WTC11 (cell line): ENCODE measurements at regions not wholly inside any gene's neighbourhood (a gene's known extent, or its start where the extent isn't known, plus 50 kb on each side); places are given as distances from the start of the nearest gene placed in this dataset.

Experiments used
- ATAC-seq: fragments of 200-7000 bp; cut with Tn5 transposase; 2 replicates; pipeline ENCODE4 v1.10.0; 2021; ENCODE audit warnings: mild to moderate bottlenecking, moderate library complexity
- CTCF ChIA-PET: fragments of 300-600 bp; sonication (Branson Sonifier 250); formaldehyde crosslinking; loops from one replicate; lab custom pipeline; 2021; ENCODE audit warnings: antibody characterized with exemption; lab: Charles Lee
- POLR2A ChIA-PET: fragments of 350-600 bp; sonication (Branson Sonifier 250); formaldehyde crosslinking; loops from one replicate; lab custom pipeline; 2021; ENCODE audit warnings: antibody characterized with exemption; lab: Charles Lee
- DNase-seq: peaks from one replicate; pipeline ENCODE4 v3.0.0; 2021; ENCODE audit warnings: low spot score
- H3K27ac Mint-ChIP-seq: 2 replicates; pipeline ENCODE4 v1.8.0; 2021; ENCODE audit warnings: mixed read lengths
- H3K27me3 Mint-ChIP-seq: 2 replicates; pipeline ENCODE4 v1.8.0; 2021; ENCODE audit warnings: low read depth, mild to moderate bottlenecking, moderate library complexity, mixed read lengths
- H3K36me3 Mint-ChIP-seq: 2 replicates; pipeline ENCODE4 v1.8.0; 2021; ENCODE audit warnings: mixed read lengths
- H3K4me1 Mint-ChIP-seq: 2 replicates; pipeline ENCODE4 v1.8.0; 2022; ENCODE audit warnings: mixed read lengths
- H3K4me3 Mint-ChIP-seq: 2 replicates; pipeline ENCODE4 v1.8.0; 2021; ENCODE audit warnings: mild to moderate bottlenecking, moderate library complexity, mixed read lengths
- H3K9me3 Mint-ChIP-seq: 2 replicates; pipeline ENCODE4 v1.8.0; 2021; ENCODE audit warnings: mixed read lengths
- CBFB ChIP-seq: sonication (generic); formaldehyde crosslinking; IDR thresholded peaks from 2 replicates; pipeline ENCODE4 v1.8.1; 2022; ENCODE audit warnings: mild to moderate bottlenecking, low read depth, missing genetic modification reagents
- CDX4 ChIP-seq: fragments of 250-450 bp; sonication (Bioruptor Pico); IDR thresholded peaks from 2 replicates; pipeline ENCODE4 v1.9.0; 2021; ENCODE audit warnings: moderate library complexity, mild to moderate bottlenecking, inconsistent platforms, borderline replicate concordance
- E2F1 ChIP-seq: sonication (generic); formaldehyde crosslinking; IDR thresholded peaks from 2 replicates; pipeline ENCODE4 v1.8.0; 2022; ENCODE audit warnings: mild to moderate bottlenecking, missing genetic modification reagents
- E2F4 ChIP-seq: sonication (generic); formaldehyde crosslinking; IDR thresholded peaks from 2 replicates; pipeline ENCODE4 v1.8.1; 2022; ENCODE audit warnings: low read depth, mild to moderate bottlenecking, moderate library complexity, missing genetic modification reagents, borderline replicate concordance
- E2F5 ChIP-seq: sonication (generic); formaldehyde crosslinking; IDR thresholded peaks from 2 replicates; pipeline ENCODE4 v1.8.1; 2022; ENCODE audit warnings: mild to moderate bottlenecking, moderate library complexity, missing genetic modification reagents
- ELF4 ChIP-seq: sonication (generic); formaldehyde crosslinking; IDR thresholded peaks from 2 replicates; pipeline ENCODE4 v1.8.1; 2022; ENCODE audit warnings: low read depth, mild to moderate bottlenecking, moderate library complexity, missing genetic modification reagents
- EMX1 ChIP-seq: fragments of 250-450 bp; sonication (Bioruptor Pico); IDR thresholded peaks from 2 replicates; pipeline ENCODE4 v1.8.0; 2021; ENCODE audit warnings: mild to moderate bottlenecking
- FOXK1 ChIP-seq: sonication (generic); formaldehyde crosslinking; IDR thresholded peaks from 2 replicates; pipeline ENCODE4 v1.8.0; 2022; ENCODE audit warnings: mild to moderate bottlenecking, moderate library complexity, missing genetic modification reagents
- FOXP4 ChIP-seq: sonication (generic); formaldehyde crosslinking; IDR thresholded peaks from 2 replicates; pipeline ENCODE4 v1.8.0; 2022; ENCODE audit warnings: mild to moderate bottlenecking, missing genetic modification reagents
- GRHL2 ChIP-seq: fragments of 250-450 bp; sonication (Bioruptor Pico); IDR thresholded peaks from 2 replicates; pipeline ENCODE4 v1.8.0; 2022; ENCODE audit warnings: mild to moderate bottlenecking, moderate library complexity; ENCODE audit not compliant: insufficient replicate concordance, severe bottlenecking
- IRF2 ChIP-seq: sonication (generic); formaldehyde crosslinking; IDR thresholded peaks from 2 replicates; pipeline ENCODE4 v1.8.0; 2022; ENCODE audit warnings: low read depth, missing genetic modification reagents, borderline replicate concordance
- JAZF1 ChIP-seq: fragments of 250-450 bp; sonication (Bioruptor Pico); IDR thresholded peaks from 2 replicates; pipeline ENCODE4 v1.9.0; 2021; ENCODE audit warnings: moderate library complexity, mild to moderate bottlenecking, inconsistent platforms
- MXD4 ChIP-seq: fragments of 250-450 bp; sonication (Bioruptor Pico); IDR thresholded peaks from 2 replicates; pipeline ENCODE4 v1.8.0; 2021; ENCODE audit warnings: mild to moderate bottlenecking, moderate library complexity, borderline replicate concordance
- NFE2L1 ChIP-seq: sonication (generic); formaldehyde crosslinking; IDR thresholded peaks from 2 replicates; pipeline ENCODE4 v1.8.1; 2023; ENCODE audit warnings: missing genetic modification reagents
- NFYB ChIP-seq: sonication (generic); formaldehyde crosslinking; conservative IDR thresholded peaks from 2 replicates; pipeline ENCODE4 v1.8.0; 2022; ENCODE audit warnings: low read depth, missing genetic modification reagents
- NR3C1 ChIP-seq: sonication (generic); formaldehyde crosslinking; conservative IDR thresholded peaks from 2 replicates; pipeline ENCODE4 v1.8.1; 2023; ENCODE audit warnings: low read depth, mild to moderate bottlenecking, missing genetic modification reagents
- OVOL2 ChIP-seq: fragments of 250-450 bp; sonication (Bioruptor Pico); IDR thresholded peaks from 2 replicates; pipeline ENCODE4 v1.9.0; 2021; ENCODE audit warnings: mild to moderate bottlenecking, borderline replicate concordance
- TP53 ChIP-seq: sonication (generic); formaldehyde crosslinking; IDR thresholded peaks from 2 replicates; pipeline ENCODE4 v1.8.1; 2023; ENCODE audit warnings: mild to moderate bottlenecking, missing genetic modification reagents
- ZNF219 ChIP-seq: sonication (generic); formaldehyde crosslinking; IDR thresholded peaks from 2 replicates; pipeline ENCODE4 v1.8.0; 2023; ENCODE audit warnings: missing genetic modification reagents, mild to moderate bottlenecking, borderline replicate concordance
- ZNF416 ChIP-seq: fragments of 250-450 bp; sonication (Bioruptor Pico); IDR thresholded peaks from 2 replicates; pipeline ENCODE4 v1.9.0; 2021; ENCODE audit warnings: mild to moderate bottlenecking, inconsistent platforms
- ZNF671 ChIP-seq: fragments of 250-450 bp; sonication (Bioruptor Pico); IDR thresholded peaks from 2 replicates; pipeline ENCODE4 v1.8.0; 2021; ENCODE audit warnings: mild to moderate bottlenecking
- ZSCAN18 ChIP-seq: fragments of 250-450 bp; sonication (Bioruptor Pico); IDR thresholded peaks from 2 replicates; pipeline ENCODE4 v2.1.2; 2022; ENCODE audit warnings: mild to moderate bottlenecking, moderate library complexity

- TF ChIP-seq ZNF219 (no peak), IRF2 (CRISPR knock-in tag) (no peak), NFYB (CRISPR knock-in tag) (no peak), FOXP4 (CRISPR knock-in tag) (no peak), ZNF416 (CRISPR knock-in tag) (no peak), GRHL2 (CRISPR knock-in tag) (no peak), NR3C1 (no peak), JAZF1 (CRISPR knock-in tag) (no peak), NFE2L1 (CRISPR knock-in tag) (no peak), E2F5 (CRISPR knock-in tag) (no peak), ELF4 (CRISPR knock-in tag) (no peak), OVOL2 (CRISPR knock-in tag) (no peak), E2F1 (CRISPR knock-in tag) (no peak), TP53 (CRISPR knock-in tag) (no peak)
Measured at GRCh38 chr6:55033016-55033546, 141.2 kb upstream of the HCRTR2 start (continued).

GRCh38 chr6:55034752-55035151 lies 139.6 kb upstream of the HCRTR2 start:
- H3K27me3 Mint-ChIP-seq: no peaks in the 10 kb centered on the region
- DNase-seq: no peak
- peaks cover 12% of the 10 kb centered on the region; the same call in 1 of the 2 replicates for H3K36me3 Mint-ChIP-seq
- H3K4me3 Mint-ChIP-seq: no peak overlapping the region
- ChIA-PET CTCF (no interaction called here), POLR2A (no interaction called here)
- peaks cover 35% of the 10 kb centered on the region for H3K9me3 Mint-ChIP-seq
- peaks cover 6% of the 10 kb centered on the region; the same call in 1 of the 2 replicates for H3K4me1 Mint-ChIP-seq
- no peak for ATAC-seq
- no peak overlapping the region for H3K27ac Mint-ChIP-seq
- no peak for TF ChIP-seq EMX1 (CRISPR knock-in tag)
- no peak for TF ChIP-seq NR3C1
- TF ChIP-seq E2F1 (CRISPR knock-in tag): no peak
- TF ChIP-seq FOXK1: no peak
- no peak for TF ChIP-seq CBFB
- no peak for TF ChIP-seq E2F4 (CRISPR knock-in tag)
- TF ChIP-seq ZNF671 (CRISPR knock-in tag): no peak
- TF ChIP-seq ZSCAN18 (CRISPR knock-in tag): no peak
- TF ChIP-seq CDX4 (CRISPR knock-in tag): no peak
- TF ChIP-seq MXD4 (CRISPR knock-in tag): no peak
